Spleen (tissue), 11 donors: ENCODE measurements at regions not wholly inside any gene's neighbourhood (a gene's known extent, or its start where the extent isn't known, plus 50 kb on each side); places are given as distances from the start of the nearest gene placed in this dataset.

Source experiments
- DNase-seq: peaks from one replicate; pipeline ENCODE4 v3.0.0-alpha.2; 2020
- H3K27ac ChIP-seq, 8 donors: fragments of 200-600 bp; sonication (generic) in 7 of 8; 1 replicate in 4 of 8; 2 replicates in 4 of 8; pipeline versions ENCODE4 v1.5.0 to v1.8.0; 2016 to 2021; ENCODE audit warnings: inconsistent platforms in 4 of 8, mild to moderate bottlenecking in 4 of 8, moderate library complexity in 1 of 8
- H3K27me3 ChIP-seq, 7 donors: fragments of 200-600 bp; sonication (generic) in 6 of 7; replicated peaks in 1 of 7; 1 replicate in 4 of 7; 2 replicates in 3 of 7; pipeline versions ENCODE4 v1.5.0 to v1.8.0; 2016 to 2021; ENCODE audit warnings: inconsistent platforms in 3 of 7, mild to moderate bottlenecking in 1 of 7
- H3K36me3 ChIP-seq, 6 donors: fragments of 200-600 bp; sonication (generic) in 5 of 6; 1 replicate in 4 of 6; 2 replicates in 2 of 6; pipeline versions ENCODE4 v1.5.0 to v1.8.0; 2016 to 2021; ENCODE audit warnings: inconsistent platforms in 2 of 6
- H3K4me1 ChIP-seq, 6 donors: fragments of 200-600 bp; sonication (generic) in 5 of 6; 1 replicate in 3 of 6; 2 replicates in 3 of 6; pipeline versions ENCODE4 v1.5.0 to v1.8.0; 2016 to 2021; ENCODE audit warnings: inconsistent platforms in 3 of 6
- H3K4me3 ChIP-seq, 8 donors: fragments of 200-600 bp; sonication (generic) in 7 of 8; 1 replicate in 4 of 8; 2 replicates in 4 of 8; pipeline versions ENCODE4 v1.5.0 to v1.8.0; 2016 to 2021; ENCODE audit warnings: inconsistent platforms in 4 of 8, mild to moderate bottlenecking in 4 of 8, moderate library complexity in 2 of 8
- H3K9me3 ChIP-seq, 8 donors: fragments of 200-600 bp; sonication (generic) in 7 of 8; 1 replicate in 4 of 8; 2 replicates in 4 of 8; pipeline versions ENCODE4 v1.5.0 to v1.8.0; 2016 to 2021; ENCODE audit warnings: inconsistent platforms in 4 of 8
- CTCF ChIP-seq, 11 experiments: fragments of 200-600 bp in 7 of 11; fragments of 450-650 bp in 4 of 11; sonication (generic) in 4 of 11; IDR thresholded peaks in 8 of 11; conservative IDR thresholded peaks in 3 of 11; 1 replicate in 7 of 11; 2 replicates in 4 of 11; pipeline versions ENCODE4 v1.4.0 to v1.8.0; 2016 to 2021; ENCODE audit warnings: antibody characterized with exemption in 11 of 11, inconsistent platforms in 4 of 11, mild to moderate bottlenecking in 1 of 11
- POLR2A ChIP-seq, 3 donors: fragments of 450-650 bp; IDR thresholded peaks; one replicate each; pipeline ENCODE4 v1.5.1; 2017; ENCODE audit warnings: antibody characterized with exemption in 3 of 3, mild to moderate bottlenecking in 1 of 3
- POLR2AphosphoS5 ChIP-seq, 3 donors: sonication (generic); formaldehyde crosslinking; IDR thresholded peaks; one replicate each; pipeline ENCODE4 v1.5.1; 2017; ENCODE audit warnings: antibody characterized with exemption in 3 of 3
- WGBS, 5 donors: extraction: QIAGEN DNeasy Blood & Tissue Kit in 3 of 5; methylation state at CpG; one replicate each; pipeline versions ENCODE4 v1.1.5 to v1.1.7; 2013 to 2018; 5-methylcytosine and 5-hydroxymethylcytosine counted together
- intact Hi-C: fragments of 100-400 bp; cut with DNase I; formaldehyde crosslinking; loops from one replicate; pipeline ENCODE4 v1.15.0; 2023; ENCODE audit warnings: low total_unique reads
- donor health status: healthy with polysubstance abuse.
- donor health status: DM: no; HTN: no; CAD: no; lungs with moderate emphysema.
- donor health status: DM: no; HTN: no; CAD: no.
- donor health status: Bipolar disorder and iron deficiency.
- donor health status: healthy.
- donor health status: DM: no; HTN: no; CAD: no.
- donor health status: DM: yes; HTN: yes; CAD: no.

GRCh38 chr5:133817456-133817855 is 151.0 kb downstream of the C5orf15 start:
- WGBS, 5 donors: 48 to 76% (median 66%) methylated on average over 2 of the region's 2 CpGs
- intact Hi-C loops: no loop called here
- Histone ChIP-seq H3K36me3 (no peaks in the 10 kb centered on the region), H3K4me1 (peaks cover 0 to 11% (median 2%) of the 10 kb centered on the region in 6 donors), H3K27ac (no peak overlapping the region), H3K4me3 (no peak overlapping the region), H3K9me3 (no peaks in the 10 kb centered on the region), H3K27me3 (peaks cover 0 to 26% (median 5%) of the 10 kb centered on the region in 7 donors)
- TF ChIP-seq POLR2AphosphoS5 (IDR thresholded peaks at IDR 0.05) (no peak), CTCF (IDR thresholded peaks at IDR 0.05 in 8 of 11, conservative IDR thresholded peaks at IDR 0.05 in 3 of 11) (no peak), POLR2A (IDR thresholded peaks at IDR 0.05) (no peak)
- no peak for DNase-seq

GRCh38 chr5:133816791-133817190 is 151.6 kb downstream of the C5orf15 start:
- TF ChIP-seq CTCF (IDR thresholded peaks at IDR 0.05 in 8 of 11, conservative IDR thresholded peaks at IDR 0.05 in 3 of 11) (no peak), POLR2A (IDR thresholded peaks at IDR 0.05) (no peak), POLR2AphosphoS5 (IDR thresholded peaks at IDR 0.05) (no peak)

GRCh38 chr5:133814152-133814551 is 154.3 kb downstream of the C5orf15 start:
- H3K27me3 ChIP-seq: peaks cover 0 to 12% (median 0%) of the 10 kb centered on the region in 7 donors
- no peak for DNase-seq
- H3K9me3 ChIP-seq: no peaks in the 10 kb centered on the region
- no peaks in the 10 kb centered on the region for H3K4me1 ChIP-seq
- no peak overlapping the region for H3K27ac ChIP-seq
- no peaks in the 10 kb centered on the region for H3K36me3 ChIP-seq
- intact Hi-C loops: no loop called here
- 20 to 34% (median 29%) methylated on average over 8 of the region's 8 CpGs for WGBS, 5 donors
- TF ChIP-seq POLR2A (IDR thresholded peaks at IDR 0.05): no peak
- TF ChIP-seq CTCF (IDR thresholded peaks at IDR 0.05 in 8 of 11, conservative IDR thresholded peaks at IDR 0.05 in 3 of 11): no peak
- no peak for TF ChIP-seq POLR2AphosphoS5 (IDR thresholded peaks at IDR 0.05)
- H3K4me3 ChIP-seq: no peak overlapping the region

More at GRCh38 chr5:133816791-133817190, 151.6 kb downstream of the C5orf15 start:
- no peak for DNase-seq
- H3K27me3 ChIP-seq: peaks cover 0 to 26% (median 5%) of the 10 kb centered on the region in 7 donors
- H3K27ac ChIP-seq: no peak overlapping the region
- peaks cover 0 to 11% (median 2%) of the 10 kb centered on the region in 6 donors for H3K4me1 ChIP-seq
- no peaks in the 10 kb centered on the region for H3K36me3 ChIP-seq
- H3K9me3 ChIP-seq: no peaks in the 10 kb centered on the region
- intact Hi-C loops: no loop called here
- WGBS, 5 donors: 91 to 98% (median 95%) methylated on average over 5 of the region's 5 CpGs
- no peak overlapping the region for H3K4me3 ChIP-seq

GRCh38 chr5:133811168-133811567 is 157.3 kb downstream of the C5orf15 start:
- Histone ChIP-seq H3K4me3 (no peak overlapping the region), H3K27me3 (peaks cover 0 to 17% (median 0%) of the 10 kb centered on the region in 7 donors), H3K27ac (no peak overlapping the region), H3K9me3 (no peaks in the 10 kb centered on the region), H3K36me3 (no peaks in the 10 kb centered on the region), H3K4me1 (no peaks in the 10 kb centered on the region)
- no peak for TF ChIP-seq POLR2A (IDR thresholded peaks at IDR 0.05)
- no peak for TF ChIP-seq POLR2AphosphoS5 (IDR thresholded peaks at IDR 0.05)
- TF ChIP-seq CTCF (IDR thresholded peaks at IDR 0.05 in 8 of 11, conservative IDR thresholded peaks at IDR 0.05 in 3 of 11): no peak
- 83 to 94% (median 89%) methylated on average over 3 of the region's 3 CpGs for WGBS, 5 donors
- intact Hi-C loops: no loop called here
- no peak for DNase-seq
